BJ (cell line): ENCODE measurements at regions not wholly inside any gene's neighbourhood (a gene's known extent, or its start where the extent isn't known, plus 50 kb on each side); places are given as distances from the start of the nearest gene placed in this dataset.

Experiments
- CTCF ChIA-PET: fragments of 350-600 bp; formaldehyde crosslinking; extraction: SDS; loops from one replicate; lab custom pipeline; 2021; ENCODE audit warnings: antibody characterized with exemption, inconsistent platforms; lab: Yijun Ruan, JAX
- POLR2A ChIA-PET: fragments of 300-600 bp; sonication (Branson Sonifier 250); formaldehyde crosslinking; extraction: SDS; loops from one replicate; lab custom pipeline; 2021; ENCODE audit warnings: antibody characterized with exemption; lab: Charles Lee
- DNase-seq: peaks from one replicate; pipeline ENCODE4 v3.0.0-alpha.2; 2011; ENCODE audit warnings: low read depth
- H3K27me3 ChIP-seq: 2 replicates; pipeline ENCODE4 v1.6.0; 2011; ENCODE audit warnings: low read length; ENCODE audit not compliant: control insufficient read depth, insufficient read depth
- H3K36me3 ChIP-seq: 2 replicates; pipeline ENCODE4 v1.5.1; 2011; ENCODE audit warnings: low read length; ENCODE audit not compliant: control insufficient read depth, insufficient read depth
- H3K4me3 ChIP-seq: 2 replicates; pipeline ENCODE4 v1.5.1; 2011; ENCODE audit warnings: low read depth, mild to moderate bottlenecking, control low read depth, low read length
- CTCF ChIP-seq: IDR thresholded peaks from 2 replicates; pipeline ENCODE4 v1.5.1; 2011; ENCODE audit warnings: low read depth, mild to moderate bottlenecking, control low read depth, inconsistent platforms, low read length, moderate library complexity; ENCODE audit not compliant: insufficient read depth

GRCh38 chr1:195958131-195958530 lies 650.1 kb downstream of the KCNT2 start:
- TF ChIP-seq CTCF: no peak
- POLR2A ChIA-PET: no interaction called here
- H3K36me3 ChIP-seq: no peaks in the 10 kb centered on the region
- DNase-seq: no peak
- CTCF ChIA-PET: no interaction called here
- H3K27me3 ChIP-seq: no peaks in the 10 kb centered on the region
- no peak overlapping the region for H3K4me3 ChIP-seq

- Histone ChIP-seq H3K4me3 (no peak overlapping the region), H3K36me3 (no peaks in the 10 kb centered on the region), H3K27me3 (no peaks in the 10 kb centered on the region)
- POLR2A ChIA-PET: no interaction called here
- CTCF ChIA-PET: no interaction called here
- DNase-seq: no peak
- TF ChIP-seq CTCF: no peak
Observed at GRCh38 chr1:195956845-195957244, 651.4 kb downstream of the KCNT2 start.

- Histone ChIP-seq H3K36me3 (no peaks in the 10 kb centered on the region), H3K4me3 (no peak overlapping the region), H3K27me3 (no peaks in the 10 kb centered on the region)
- ChIA-PET CTCF (interaction anchor here (0.6 kb wide), 1 partner anchor 706 kb away, joined by 3 read pairs; no protein-coding TSS in a partner anchor), POLR2A (no interaction called here)
- no peak for DNase-seq
- TF ChIP-seq CTCF: no peak
Observed at GRCh38 chr1:195954848-195955247, 653.4 kb downstream of the KCNT2 start.

DNA sequence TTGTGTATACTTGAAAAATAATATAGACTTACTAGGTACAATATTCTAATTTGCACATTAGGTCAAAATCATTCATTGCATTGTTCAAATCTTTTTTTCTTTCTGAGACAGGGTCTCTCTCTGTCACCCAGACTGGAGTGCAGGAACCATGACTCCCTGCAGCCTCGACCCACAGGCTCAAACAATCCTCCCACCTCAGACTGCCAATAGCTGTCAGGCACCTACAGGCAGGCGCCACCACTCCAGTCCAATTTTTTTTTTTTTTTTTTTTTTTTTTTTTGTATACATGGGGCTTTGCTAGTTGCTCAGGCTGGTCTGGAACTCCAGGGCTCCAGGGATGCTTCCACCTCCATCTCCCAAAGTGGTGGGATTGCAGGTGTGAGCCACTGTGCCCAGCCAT lies 656.9 kb downstream of the KCNT2 start:
- CTCF ChIA-PET: no interaction called here
- H3K4me3 ChIP-seq: no peak overlapping the region
- H3K36me3 ChIP-seq: no peaks in the 10 kb centered on the region
- no peak for DNase-seq
- H3K27me3 ChIP-seq: no peaks in the 10 kb centered on the region
- POLR2A ChIA-PET: no interaction called here
- TF ChIP-seq CTCF: no peak

DNA sequence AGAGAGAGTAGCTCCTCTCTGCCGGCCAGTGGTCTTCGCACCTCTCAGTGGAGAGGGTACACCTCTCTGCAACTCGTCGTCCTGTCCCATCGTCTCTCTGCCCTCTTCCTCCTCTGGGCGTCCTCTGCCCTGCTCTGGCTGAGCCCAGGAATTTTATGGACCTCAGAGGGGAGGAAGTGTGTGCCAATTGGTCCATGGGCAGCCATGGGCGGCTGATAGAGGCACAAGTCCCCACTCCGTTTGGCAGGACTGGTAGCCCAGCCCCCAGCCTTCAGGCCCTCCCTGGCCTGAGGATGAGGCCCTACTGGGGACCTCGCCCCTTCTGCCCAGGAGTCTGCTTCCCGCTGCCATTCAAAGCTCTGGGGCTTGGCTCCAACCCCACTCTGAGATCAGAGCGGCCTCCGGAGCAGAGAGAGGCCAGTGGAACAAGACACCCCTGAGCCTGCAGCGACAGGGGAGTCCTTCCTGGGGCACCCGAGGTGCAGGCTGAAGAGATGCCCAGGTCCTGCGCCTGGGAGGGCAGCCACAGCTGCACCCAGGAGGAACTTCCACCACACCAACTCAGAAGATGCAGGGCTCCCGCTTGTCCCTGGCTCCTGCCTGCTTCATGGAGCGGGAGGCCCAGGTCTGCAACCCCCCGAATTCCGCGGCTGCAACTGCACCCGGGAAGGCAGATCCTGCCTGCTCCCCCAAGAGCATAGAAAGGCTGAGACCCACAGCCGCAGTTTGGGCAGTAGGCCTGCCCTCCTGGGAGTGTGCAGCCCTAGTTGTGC lies 659.9 kb downstream of the KCNT2 start:
- H3K36me3 ChIP-seq: no peaks in the 10 kb centered on the region
- ChIA-PET POLR2A (no interaction called here), CTCF (no interaction called here)
- DNase-seq: no peak
- no peak for TF ChIP-seq CTCF
- no peak overlapping the region for H3K4me3 ChIP-seq
- H3K27me3 ChIP-seq: no peaks in the 10 kb centered on the region
